ENCODE measurements at regions not wholly inside any gene's neighbourhood (a gene's known extent, or its start where the extent isn't known, plus 50 kb on each side); places are given as distances from the start of the nearest gene placed in this dataset.

DNA sequence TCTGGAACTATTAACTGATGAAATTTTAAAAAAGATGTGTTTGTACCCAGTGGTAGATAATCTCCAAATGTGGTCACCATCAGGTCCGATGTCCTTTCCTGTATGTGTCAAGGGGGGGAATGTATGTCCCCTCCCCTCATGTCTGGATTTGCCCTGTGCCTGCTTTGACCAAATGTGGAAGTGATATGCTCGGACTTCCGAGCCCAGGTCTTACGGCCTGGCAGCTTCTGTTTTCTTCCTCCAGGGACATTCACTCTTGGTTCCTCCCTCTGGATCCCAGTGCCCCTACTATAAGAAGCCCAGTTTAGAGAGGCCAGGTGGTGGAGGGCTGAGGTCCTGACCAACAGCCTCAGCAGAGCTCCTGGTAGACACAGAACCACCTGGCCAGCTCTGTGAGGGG, 75.5 kb downstream of the CCR1 start:
- CTCF ChIA-PET (ENCODE audit: low intra/inter-chr PET ratio, low total read pairs) = no interaction called here
- Histone ChIP-seq H3K36me3 (replicated peaks in 1 of 2; ENCODE audit: control insufficient read depth in 1 of 2, insufficient read depth in 2 of 2, low read length in 2 of 2) (no peaks in the 10 kb centered on the region), H4K20me1 (ENCODE audit: insufficient read depth, low read length) (no peaks in the 10 kb centered on the region), H3K4me1 (ENCODE audit: insufficient read depth, low read length) (no peaks in the 10 kb centered on the region), H3K27ac (ENCODE audit: extremely low read length, insufficient read depth, low read length) (no peak overlapping the region), H3K4me2 (ENCODE audit: low read depth, low read length) (no peak overlapping the region), H3K79me2 (ENCODE audit: insufficient read depth, low read length) (no peaks in the 10 kb centered on the region), H3K4me3 (replicated peaks in 1 of 3; ENCODE audit: insufficient read depth in 1 of 3, low read depth in 2 of 3, low read length in 3 of 3) (no peak overlapping the region), H3K9me3 (ENCODE audit: low read length) (no peaks in the 10 kb centered on the region), H3K9ac (ENCODE audit: insufficient read depth, low read depth, low read length) (no peak overlapping the region), H2AFZ (ENCODE audit: low read length) (no peak overlapping the region), H3K27me3 (ENCODE audit: control insufficient read depth in 1 of 2, insufficient read depth in 2 of 2, low read length in 2 of 2) (peaks cover 0 to 2% of the 10 kb centered on the region in 2 experiments; a peak in 1 of 5 replicates)
- intact Hi-C loops (cut with micrococcal nuclease; ENCODE audit: unreplicated experiment) = no loop called here
- in situ Hi-C loops (cut with HindIII; ENCODE audit: extremely low pct_ligation_motif_present, low pct_unique_long_range_greater_than_20kb) = no loop called here
- ATAC-seq (no peak), DNase-seq (ENCODE audit: low spot score) (no peak), FAIRE-seq (no peak)
- TF ChIP-seq DMAP1 (CRISPR knock-in tag; IDR thresholded peaks at IDR 0.05) (no peak), SKI (IDR thresholded peaks at IDR 0.05; ENCODE audit: partially characterized antibody) (no peak), ZNF879 (CRISPR knock-in tag; IDR thresholded peaks at IDR 0.05) (no peak), KLF16 (CRISPR knock-in tag; IDR thresholded peaks at IDR 0.05) (no peak), RNF2 (conservative IDR thresholded peaks at IDR 0.05; ENCODE audit: low read depth) (no peak), NFE2L1 (CRISPR knock-in tag; IDR thresholded peaks at IDR 0.05; ENCODE audit: borderline replicate concordance) (no peak)
- TF ChIP-seq, protein P1, sequence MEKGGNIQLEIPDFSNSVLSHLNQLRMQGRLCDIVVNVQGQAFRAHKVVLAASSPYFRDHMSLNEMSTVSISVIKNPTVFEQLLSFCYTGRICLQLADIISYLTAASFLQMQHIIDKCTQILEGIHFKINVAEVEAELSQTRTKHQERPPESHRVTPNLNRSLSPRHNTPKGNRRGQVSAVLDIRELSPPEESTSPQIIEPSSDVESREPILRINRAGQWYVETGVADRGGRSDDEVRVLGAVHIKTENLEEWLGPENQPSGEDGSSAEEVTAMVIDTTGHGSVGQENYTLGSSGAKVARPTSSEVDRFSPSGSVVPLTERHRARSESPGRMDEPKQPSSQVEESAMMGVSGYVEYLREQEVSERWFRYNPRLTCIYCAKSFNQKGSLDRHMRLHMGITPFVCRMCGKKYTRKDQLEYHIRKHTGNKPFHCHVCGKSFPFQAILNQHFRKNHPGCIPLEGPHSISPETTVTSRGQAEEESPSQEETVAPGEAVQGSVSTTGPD (CRISPR knock-in tag; IDR thresholded peaks at IDR 0.05) = no peak
- TF ChIP-seq, protein P2, sequence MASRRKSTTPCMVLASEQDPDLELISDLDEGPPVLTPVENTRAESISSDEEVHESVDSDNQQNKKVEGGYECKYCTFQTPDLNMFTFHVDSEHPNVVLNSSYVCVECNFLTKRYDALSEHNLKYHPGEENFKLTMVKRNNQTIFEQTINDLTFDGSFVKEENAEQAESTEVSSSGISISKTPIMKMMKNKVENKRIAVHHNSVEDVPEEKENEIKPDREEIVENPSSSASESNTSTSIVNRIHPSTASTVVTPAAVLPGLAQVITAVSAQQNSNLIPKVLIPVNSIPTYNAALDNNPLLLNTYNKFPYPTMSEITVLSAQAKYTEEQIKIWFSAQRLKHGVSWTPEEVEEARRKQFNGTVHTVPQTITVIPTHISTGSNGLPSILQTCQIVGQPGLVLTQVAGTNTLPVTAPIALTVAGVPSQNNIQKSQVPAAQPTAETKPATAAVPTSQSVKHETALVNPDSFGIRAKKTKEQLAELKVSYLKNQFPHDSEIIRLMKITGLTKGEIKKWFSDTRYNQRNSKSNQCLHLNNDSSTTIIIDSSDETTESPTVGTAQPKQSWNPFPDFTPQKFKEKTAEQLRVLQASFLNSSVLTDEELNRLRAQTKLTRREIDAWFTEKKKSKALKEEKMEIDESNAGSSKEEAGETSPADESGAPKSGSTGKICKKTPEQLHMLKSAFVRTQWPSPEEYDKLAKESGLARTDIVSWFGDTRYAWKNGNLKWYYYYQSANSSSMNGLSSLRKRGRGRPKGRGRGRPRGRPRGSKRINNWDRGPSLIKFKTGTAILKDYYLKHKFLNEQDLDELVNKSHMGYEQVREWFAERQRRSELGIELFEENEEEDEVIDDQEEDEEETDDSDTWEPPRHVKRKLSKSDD (CRISPR knock-in tag; IDR thresholded peaks at IDR 0.05; ENCODE audit: low read depth) = no peak
- POLR2A ChIA-PET = no interaction called here
- 50% methylated on average over 4 of the region's 4 CpGs for WGBS (ENCODE audit: low lambda C conversion rate)
- BruUV-seq (replicated peaks) = no TSS peak

Data from HepG2 (cell line).